Rectal smooth muscle tissue (tissue), 1 donor: ENCODE measurements at regions not wholly inside any gene's neighbourhood (a gene's known extent, or its start where the extent isn't known, plus 50 kb on each side); places are given as distances from the start of the nearest gene placed in this dataset.
"Not testable (repeated sequence)": the region's sequence is repeated elsewhere in the genome, so short reads cannot be mapped to it uniquely, and the experiment has no call there.

Experiments
- H3K27ac ChIP-seq: one replicate; pipeline ENCODE4 v1.7.0; 2013; ENCODE audit warnings: low read depth, low read length, inconsistent platforms
- H3K27me3 ChIP-seq: one replicate; pipeline ENCODE4 v1.7.0; 2013; ENCODE audit warnings: low read length; ENCODE audit not compliant: control insufficient read depth, insufficient read depth
- H3K36me3 ChIP-seq: one replicate; pipeline ENCODE4 v1.7.0; 2013; ENCODE audit warnings: low read length; ENCODE audit not compliant: control insufficient read depth, insufficient read depth
- H3K4me1 ChIP-seq: one replicate; pipeline ENCODE4 v1.7.0; 2013; ENCODE audit warnings: low read length; ENCODE audit not compliant: control insufficient read depth, insufficient read depth
- H3K4me3 ChIP-seq: one replicate; pipeline ENCODE4 v1.7.0; 2013; ENCODE audit warnings: low read length
- H3K9ac ChIP-seq: one replicate; pipeline ENCODE4 v1.7.0; 2013; ENCODE audit warnings: low read length

GRCh38 chr1:8244304-8244703 lies 73.6 kb upstream of the SLC45A1 start:
- no peaks in the 10 kb centered on the region for H3K4me1 ChIP-seq
- no peak overlapping the region for H3K27ac ChIP-seq
- H3K36me3 ChIP-seq, result no peaks in the 10 kb centered on the region
- H3K4me3 ChIP-seq, result no peak overlapping the region
- H3K27me3 ChIP-seq, result no peaks in the 10 kb centered on the region
- no peak overlapping the region for H3K9ac ChIP-seq

DNA sequence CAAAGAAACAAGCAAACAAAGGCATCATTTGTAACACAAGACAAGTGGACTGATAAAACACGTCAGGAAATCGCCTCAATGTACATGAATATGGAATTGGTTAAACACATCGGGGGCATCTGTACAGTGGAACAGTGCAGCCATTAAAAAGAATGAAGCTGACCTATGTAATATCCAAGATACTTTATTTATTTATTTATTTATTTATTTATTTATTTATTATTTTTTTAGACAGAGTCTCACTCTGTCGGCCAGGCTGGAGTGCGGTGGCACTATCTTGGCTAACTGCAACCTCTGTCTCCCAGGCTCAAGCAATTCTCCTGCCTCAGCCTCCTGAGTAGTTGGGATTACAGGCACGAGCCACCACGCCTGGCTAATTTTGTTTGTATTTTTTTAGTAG lies 75.4 kb upstream of the SLC45A1 start:
- H3K4me3 ChIP-seq, result no peak overlapping the region
- no peak overlapping the region for H3K27ac ChIP-seq
- H3K4me1 ChIP-seq, result peaks cover 3% of the 10 kb centered on the region
- no peak overlapping the region for H3K9ac ChIP-seq
- H3K27me3 ChIP-seq, result no peaks in the 10 kb centered on the region
- no peaks in the 10 kb centered on the region for H3K36me3 ChIP-seq

DNA sequence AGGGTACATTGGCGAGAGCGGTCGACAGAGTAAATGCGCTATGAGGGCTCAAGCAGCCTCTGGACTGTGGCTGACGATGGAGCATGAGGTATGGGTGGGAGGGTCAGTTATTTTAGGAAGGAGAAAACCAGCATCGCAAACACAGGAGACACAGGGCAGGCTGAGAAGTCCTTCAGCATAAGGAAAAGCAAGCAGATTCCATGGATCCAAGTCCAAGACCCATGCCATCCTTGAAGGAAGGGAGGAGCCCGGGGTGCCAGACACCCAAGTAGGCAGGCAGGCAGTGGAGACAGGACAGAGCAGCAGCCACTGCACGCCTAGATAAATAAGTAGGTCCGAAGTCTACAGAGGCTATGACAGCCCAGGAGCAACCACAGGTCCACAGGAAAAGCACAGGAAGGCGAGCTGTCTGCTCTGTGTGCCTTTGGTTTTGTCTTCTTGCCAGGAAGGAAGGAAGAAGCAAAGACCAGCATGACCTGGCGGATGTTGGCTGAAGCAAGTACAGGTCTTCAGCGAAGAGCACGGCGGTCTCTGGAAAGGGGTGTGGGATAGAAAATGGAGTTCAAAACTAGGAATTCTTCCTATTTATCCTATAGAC lies 76.4 kb upstream of the SLC45A1 start:
- no peaks in the 10 kb centered on the region for H3K27me3 ChIP-seq
- H3K27ac ChIP-seq, result no peak overlapping the region
- no peak overlapping the region for H3K9ac ChIP-seq
- H3K4me3 ChIP-seq, result no peak overlapping the region
- no peaks in the 10 kb centered on the region for H3K36me3 ChIP-seq
- peaks cover 3% of the 10 kb centered on the region for H3K4me1 ChIP-seq

GRCh38 chr1:8239306-8240023 lies 78.4 kb upstream of the SLC45A1 start:
- no peak overlapping the region for H3K9ac ChIP-seq
- no peak overlapping the region for H3K27ac ChIP-seq
- H3K4me1 ChIP-seq, result peaks cover 3% of the 10 kb centered on the region
- no peaks in the 10 kb centered on the region for H3K27me3 ChIP-seq
- no peaks in the 10 kb centered on the region for H3K36me3 ChIP-seq
- no peak overlapping the region for H3K4me3 ChIP-seq

DNA sequence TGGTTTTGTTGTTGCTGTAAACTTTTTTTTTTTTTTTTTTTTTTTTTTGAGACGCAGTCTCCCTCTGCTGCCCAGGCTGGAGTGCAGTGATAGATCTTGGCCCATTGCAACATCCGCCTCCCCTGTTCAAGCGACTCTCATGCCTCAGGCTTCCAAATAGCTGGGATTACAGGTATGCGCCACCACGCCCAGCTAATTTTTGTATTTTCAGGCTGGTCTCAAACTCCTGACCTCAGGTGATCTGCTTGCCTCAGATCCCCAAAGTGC lies 78.9 kb upstream of the SLC45A1 start:
- H3K27me3 ChIP-seq, result no peaks in the 10 kb centered on the region
- no peak overlapping the region for H3K9ac ChIP-seq
- H3K4me1 ChIP-seq, result peaks cover 3% of the 10 kb centered on the region
- no peak overlapping the region for H3K27ac ChIP-seq
- no peaks in the 10 kb centered on the region for H3K36me3 ChIP-seq
- no peak overlapping the region for H3K4me3 ChIP-seq

DNA sequence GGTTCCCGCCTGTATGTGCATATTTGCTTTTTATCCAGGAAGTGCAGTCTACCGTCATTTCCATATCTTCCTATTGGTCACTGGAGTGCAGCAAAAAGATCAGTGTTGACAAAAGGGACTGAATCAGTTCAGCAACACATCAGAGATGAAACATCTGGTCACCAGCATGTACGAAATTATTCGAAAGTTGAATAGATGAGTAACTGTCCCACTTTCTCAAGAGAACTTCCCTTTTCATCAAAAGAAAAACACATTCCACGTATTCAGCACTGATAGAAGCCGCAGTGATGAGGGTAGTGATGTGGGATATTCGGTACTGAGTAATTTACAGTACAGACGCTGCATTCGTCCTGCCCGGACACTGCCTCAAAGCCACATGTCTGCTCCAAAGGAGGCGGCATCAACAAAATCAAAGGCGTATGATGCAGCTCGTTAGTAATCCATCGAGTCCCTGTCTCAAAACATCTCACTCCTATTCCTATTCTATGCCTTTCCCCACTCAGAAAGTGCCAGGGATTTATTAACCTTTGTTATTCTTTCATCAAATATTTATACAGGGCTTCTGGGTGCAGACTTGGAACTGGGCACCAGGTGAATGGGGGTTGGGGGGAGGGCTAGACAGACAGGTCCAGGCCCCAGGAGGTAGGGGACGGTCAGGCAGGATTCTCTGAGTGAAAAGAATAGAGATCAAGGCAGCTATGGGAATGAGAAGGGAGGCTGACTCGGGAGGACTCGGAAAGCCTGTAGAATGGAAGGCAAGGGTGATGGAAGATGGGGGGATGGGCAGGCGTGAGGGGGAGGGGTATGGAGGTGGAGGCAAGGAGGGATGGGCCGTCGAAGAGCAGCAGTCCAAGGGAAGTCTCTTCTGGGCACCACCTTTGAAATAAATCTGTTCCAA lies 79.5 kb upstream of the SLC45A1 start:
- H3K27me3 ChIP-seq, result no peaks in the 10 kb centered on the region
- peak overlapping the region; percentile 21 for H3K27ac ChIP-seq
- H3K36me3 ChIP-seq, result no peaks in the 10 kb centered on the region
- peaks cover 3% of the 10 kb centered on the region for H3K4me1 ChIP-seq
- no peak overlapping the region for H3K9ac ChIP-seq
- no peak overlapping the region for H3K4me3 ChIP-seq

GRCh38 chr1:8232036-8232757 lies 85.7 kb upstream of the SLC45A1 start:
- Histone ChIP-seq H3K36me3 (no peaks in the 10 kb centered on the region), H3K27ac (no peak overlapping the region), H3K4me3 (no peak overlapping the region), H3K27me3 (no peaks in the 10 kb centered on the region), H3K4me1 (no peaks in the 10 kb centered on the region), H3K9ac (no peak overlapping the region)

DNA sequence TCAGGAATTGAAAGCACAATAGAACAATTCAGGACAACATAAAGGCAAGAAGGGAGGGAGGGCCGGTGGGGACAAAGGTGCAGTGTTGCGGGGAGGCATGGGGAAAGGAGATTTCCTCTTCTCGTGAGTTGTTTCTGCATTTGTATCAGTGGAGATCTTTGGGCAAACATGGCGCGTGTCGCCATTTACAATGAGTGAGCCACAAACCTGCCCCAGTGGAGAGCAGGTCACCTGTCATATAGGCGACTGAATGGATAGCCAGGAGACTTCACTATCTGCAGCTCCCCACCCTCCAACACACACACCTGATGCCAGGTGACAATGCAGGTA lies 87.7 kb upstream of the SLC45A1 start:
- H3K27ac ChIP-seq, result no peak overlapping the region

GRCh38 chr1:8228253-8228652 lies 89.7 kb upstream of the SLC45A1 start:
- Histone ChIP-seq H3K36me3 (no peaks in the 10 kb centered on the region), H3K4me1 (no peaks in the 10 kb centered on the region), H3K9ac (no peak overlapping the region), H3K27me3 (no peaks in the 10 kb centered on the region), H3K27ac (no peak overlapping the region), H3K4me3 (no peak overlapping the region)

More for the DNA sequence above, 87.7 kb upstream of the SLC45A1 start:
- Histone ChIP-seq H3K27me3 (no peaks in the 10 kb centered on the region), H3K9ac (no peak overlapping the region), H3K4me1 (no peaks in the 10 kb centered on the region), H3K36me3 (no peaks in the 10 kb centered on the region), H3K4me3 (no peak overlapping the region)

DNA sequence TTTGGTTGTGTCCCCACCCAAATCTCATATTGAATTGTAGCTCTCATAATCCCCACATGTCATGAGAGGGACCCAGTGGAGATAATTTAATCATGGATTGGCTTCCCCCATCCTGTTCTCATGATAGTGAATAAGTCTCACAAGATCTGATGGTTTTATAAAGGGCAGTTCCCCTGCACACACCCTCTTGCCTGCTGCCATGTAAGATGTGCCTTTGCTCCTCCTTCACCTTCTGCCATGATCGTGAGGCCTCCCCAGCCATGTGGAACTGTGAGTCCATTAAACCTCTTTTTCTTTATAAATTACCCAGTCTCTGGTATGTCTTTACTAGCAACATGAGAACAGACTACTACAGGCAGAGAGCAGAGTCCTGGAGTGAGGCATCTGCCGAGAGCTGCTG lies 90.2 kb upstream of the SLC45A1 start:
- not testable (repeated sequence) for H3K4me3 ChIP-seq, H3K36me3 ChIP-seq, H3K9ac ChIP-seq, H3K4me1 ChIP-seq, H3K27me3 ChIP-seq, H3K27ac ChIP-seq

- Histone ChIP-seq H3K4me3 (no peak overlapping the region), H3K4me1 (no peaks in the 10 kb centered on the region), H3K9ac (no peak overlapping the region), H3K27ac (no peak overlapping the region), H3K36me3 (no peaks in the 10 kb centered on the region), H3K27me3 (no peaks in the 10 kb centered on the region)
These were observed 91.2 kb upstream of the SLC45A1 start for GRCh38 chr1:8226747-8227146.

- H3K27me3 ChIP-seq, H3K36me3 ChIP-seq, H3K27ac ChIP-seq: not testable (repeated sequence)
These were observed 91.9 kb upstream of the SLC45A1 start for GRCh38 chr1:8226024-8226423.

More at GRCh38 chr1:8226024-8226423, 91.9 kb upstream of the SLC45A1 start:
- not testable (repeated sequence) for H3K4me3 ChIP-seq, H3K4me1 ChIP-seq, H3K9ac ChIP-seq
